ENCODE measurements at regions not wholly inside any gene's neighbourhood (a gene's known extent, or its start where the extent isn't known, plus 50 kb on each side); places are given as distances from the start of the nearest gene placed in this dataset.
A peak's percentile ranks its signal among the peaks of the same experiment; 100 is the strongest.

DNA sequence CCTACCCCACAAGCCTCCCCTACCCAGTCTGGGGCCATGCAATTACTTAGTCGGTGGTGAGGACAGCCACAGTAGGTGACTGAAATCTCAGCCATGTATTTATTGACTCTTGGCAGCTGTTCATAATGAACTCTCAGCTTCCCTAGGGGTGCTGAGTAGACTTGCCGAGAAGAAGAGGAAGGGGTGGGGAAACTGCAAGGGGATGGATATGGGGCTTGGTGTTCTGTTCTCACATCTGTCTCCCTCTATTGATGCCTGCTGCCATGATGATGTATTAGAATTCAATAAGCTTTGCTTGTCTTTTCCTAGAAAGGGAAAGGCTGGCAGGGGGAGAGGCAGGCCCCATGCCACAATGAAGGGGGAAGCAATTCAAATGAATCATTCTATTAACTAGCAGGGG, 112.9 kb downstream of the GP2 start:
- Histone ChIP-seq H3F3A (ENCODE audit: insufficient read depth, low read length, poor library complexity, severe bottlenecking) (no peaks in the 10 kb centered on the region), H3K4me3 (ENCODE audit: low read length) (no peak overlapping the region), H3K27me3 (ENCODE audit: insufficient read depth, low read depth, low read length) (no peaks in the 10 kb centered on the region), H3K9me2 (ENCODE audit: insufficient read depth, low read length) (no peaks in the 10 kb centered on the region), H3K9me3 (ENCODE audit: low read length) (no peaks in the 10 kb centered on the region), H2AFZ (ENCODE audit: low read depth, low read length) (no peak overlapping the region), H4K20me1 (ENCODE audit: insufficient read depth) (no peaks in the 10 kb centered on the region), H3K4me2 (ENCODE audit: low read length) (no peak overlapping the region), H3K79me2 (replicated peaks; ENCODE audit: insufficient read depth, low read length) (no peaks in the 10 kb centered on the region), H3K27ac (ENCODE audit: low read length) (peak overlapping the region; percentile 11), H3K36me3 (ENCODE audit: insufficient read depth, low read length) (no peaks in the 10 kb centered on the region), H3K9ac (ENCODE audit: low read length) (no peak overlapping the region)
- TF ChIP-seq EP300 (conservative IDR thresholded peaks at IDR 0.05; ENCODE audit: poor library complexity, severe bottlenecking) (no peak), POLR2AphosphoS5 (IDR thresholded peaks at IDR 0.05) (peak; percentile 12)

DNA sequence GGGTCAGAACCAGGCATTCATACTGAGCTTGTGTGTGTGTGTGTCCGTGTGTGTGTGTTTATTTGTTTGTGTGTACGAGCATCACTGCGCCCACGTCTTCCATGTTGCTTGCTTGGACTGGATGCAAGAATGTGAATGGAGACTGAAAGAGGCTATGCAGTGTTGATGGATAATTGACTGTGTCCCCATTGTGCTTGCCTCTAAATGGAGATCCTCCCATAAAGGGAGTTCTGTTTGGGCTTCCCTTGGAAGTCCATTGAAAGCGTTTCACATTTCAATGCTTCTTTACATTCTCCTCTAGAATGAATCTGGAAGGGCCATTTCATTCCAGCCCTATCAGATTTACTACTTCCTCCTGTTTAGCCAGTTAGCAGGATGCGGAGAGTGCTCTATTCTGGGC, 124.0 kb downstream of the GP2 start:
- no peaks in the 10 kb centered on the region for H3K9me3 ChIP-seq (ENCODE audit: low read length)
- no peak overlapping the region for H3K4me2 ChIP-seq (ENCODE audit: low read length)
- no peaks in the 10 kb centered on the region for H4K20me1 ChIP-seq (ENCODE audit: insufficient read depth)
- H3K36me3 ChIP-seq (ENCODE audit: insufficient read depth, low read length) = no peaks in the 10 kb centered on the region
- H3K27me3 ChIP-seq (ENCODE audit: insufficient read depth, low read depth, low read length) = no peaks in the 10 kb centered on the region
- no peaks in the 10 kb centered on the region for H3F3A ChIP-seq (ENCODE audit: insufficient read depth, low read length, poor library complexity, severe bottlenecking)
- no peak overlapping the region for H2AFZ ChIP-seq (ENCODE audit: low read depth, low read length)
- H3K9ac ChIP-seq (ENCODE audit: low read length) = no peak overlapping the region
- no peaks in the 10 kb centered on the region for H3K9me2 ChIP-seq (ENCODE audit: insufficient read depth, low read length)
- no peak overlapping the region for H3K4me3 ChIP-seq (ENCODE audit: low read length)
- H3K27ac ChIP-seq (ENCODE audit: low read length) = no peak overlapping the region
- TF ChIP-seq EZH2 (IDR thresholded peaks at IDR 0.05; ENCODE audit: borderline replicate concordance, insufficient read depth, low read length, poor library complexity, severe bottlenecking) = no peak
- no peak for TF ChIP-seq MXI1 (conservative IDR thresholded peaks at IDR 0.05; ENCODE audit: poor library complexity, severe bottlenecking)
- TF ChIP-seq REST (IDR thresholded peaks at IDR 0.05; ENCODE audit: borderline replicate concordance) = no peak
- TF ChIP-seq POLR2AphosphoS5 (IDR thresholded peaks at IDR 0.05) = no peak
- no peak for TF ChIP-seq SMC3 (conservative IDR thresholded peaks at IDR 0.05; ENCODE audit: poor library complexity)
- TF ChIP-seq CTCF (IDR thresholded peaks at IDR 0.05; ENCODE audit: poor library complexity, severe bottlenecking) = no peak
- TF ChIP-seq TAF1 (IDR thresholded peaks at IDR 0.05; ENCODE audit: low read depth) = no peak
- no peak for TF ChIP-seq EP300 (conservative IDR thresholded peaks at IDR 0.05; ENCODE audit: poor library complexity, severe bottlenecking)
- no peak for TF ChIP-seq RAD21 (conservative IDR thresholded peaks at IDR 0.05)
- no peaks in the 10 kb centered on the region for H3K79me2 ChIP-seq (replicated peaks; ENCODE audit: insufficient read depth, low read length)

GRCh38 chr16:20202747-20203146, 124.6 kb downstream of the GP2 start:
- Histone ChIP-seq H3K79me2 (replicated peaks; ENCODE audit: insufficient read depth, low read length) (no peaks in the 10 kb centered on the region), H3K9ac (ENCODE audit: low read length) (no peak overlapping the region), H2AFZ (ENCODE audit: low read depth, low read length) (no peak overlapping the region), H3K36me3 (ENCODE audit: insufficient read depth, low read length) (no peaks in the 10 kb centered on the region), H3K9me2 (ENCODE audit: insufficient read depth, low read length) (no peaks in the 10 kb centered on the region), H3K27me3 (ENCODE audit: insufficient read depth, low read depth, low read length) (no peaks in the 10 kb centered on the region), H3K27ac (ENCODE audit: low read length) (no peak overlapping the region), H3F3A (ENCODE audit: insufficient read depth, low read length, poor library complexity, severe bottlenecking) (no peaks in the 10 kb centered on the region), H3K4me3 (ENCODE audit: low read length) (no peak overlapping the region), H4K20me1 (ENCODE audit: insufficient read depth) (no peaks in the 10 kb centered on the region), H3K4me2 (ENCODE audit: low read length) (no peak overlapping the region), H3K9me3 (ENCODE audit: low read length) (no peaks in the 10 kb centered on the region)
- TF ChIP-seq POLR2AphosphoS5 (IDR thresholded peaks at IDR 0.05) = no peak
- no peak for TF ChIP-seq REST (IDR thresholded peaks at IDR 0.05; ENCODE audit: borderline replicate concordance)
- no peak for TF ChIP-seq RAD21 (conservative IDR thresholded peaks at IDR 0.05)
- TF ChIP-seq EZH2 (IDR thresholded peaks at IDR 0.05; ENCODE audit: borderline replicate concordance, insufficient read depth, low read length, poor library complexity, severe bottlenecking) = no peak
- TF ChIP-seq EP300 (conservative IDR thresholded peaks at IDR 0.05; ENCODE audit: poor library complexity, severe bottlenecking) = no peak
- TF ChIP-seq CTCF (IDR thresholded peaks at IDR 0.05; ENCODE audit: poor library complexity, severe bottlenecking) = no peak
- TF ChIP-seq SMC3 (conservative IDR thresholded peaks at IDR 0.05; ENCODE audit: poor library complexity) = no peak
- no peak for TF ChIP-seq MXI1 (conservative IDR thresholded peaks at IDR 0.05; ENCODE audit: poor library complexity, severe bottlenecking)
- no peak for TF ChIP-seq TAF1 (IDR thresholded peaks at IDR 0.05; ENCODE audit: low read depth)

Data from neural cell (in vitro differentiated cells).